ENCODE measurements at regions not wholly inside any gene's neighbourhood (a gene's known extent, or its start where the extent isn't known, plus 50 kb on each side); places are given as distances from the start of the nearest gene placed in this dataset.

- CTCF ChIA-PET (ENCODE audit: low intra/inter-chr PET ratio, low total read pairs), result no interaction called here
Observed at GRCh38 chr5:66322786-66323528, 178.9 kb downstream of the SREK1 start.

More at GRCh38 chr5:66322786-66323528, 178.9 kb downstream of the SREK1 start:
- no peak overlapping the region for H3K4me3 ChIP-seq (replicated peaks in 1 of 3; ENCODE audit: insufficient read depth in 1 of 3, low read depth in 2 of 3, low read length in 3 of 3)
- TF ChIP-seq ZNF430 (CRISPR knock-in tag; IDR thresholded peaks at IDR 0.05) (no peak), ZXDC (CRISPR knock-in tag; IDR thresholded peaks at IDR 0.05) (no peak), ZNF160 (CRISPR knock-in tag; IDR thresholded peaks at IDR 0.05) (no peak), KLF9 (CRISPR knock-in tag; IDR thresholded peaks at IDR 0.05; ENCODE audit: low read depth) (no peak), PATZ1 (CRISPR knock-in tag; IDR thresholded peaks at IDR 0.05) (no peak), DNMT1 (CRISPR knock-in tag; IDR thresholded peaks at IDR 0.05) (no peak), CEBPG (CRISPR knock-in tag; IDR thresholded peaks at IDR 0.05) (no peak), POLR2G (IDR thresholded peaks at IDR 0.05; ENCODE audit: low read depth, low read length) (no peak), THAP7 (CRISPR knock-in tag; IDR thresholded peaks at IDR 0.05) (no peak), ZNF281 (CRISPR knock-in tag; IDR thresholded peaks at IDR 0.05; ENCODE audit: borderline replicate concordance) (no peak), NFE2L2 (IDR thresholded peaks at IDR 0.05; ENCODE audit: low read length) (no peak), ZNF256 (CRISPR knock-in tag; conservative IDR thresholded peaks at IDR 0.05) (no peak), SNAPC2 (CRISPR knock-in tag; IDR thresholded peaks at IDR 0.05) (no peak), YEATS2 (CRISPR knock-in tag; IDR thresholded peaks at IDR 0.05; ENCODE audit: borderline replicate concordance) (no peak), KLF13 (CRISPR knock-in tag; IDR thresholded peaks at IDR 0.05) (no peak)
- TF ChIP-seq, protein P1, sequence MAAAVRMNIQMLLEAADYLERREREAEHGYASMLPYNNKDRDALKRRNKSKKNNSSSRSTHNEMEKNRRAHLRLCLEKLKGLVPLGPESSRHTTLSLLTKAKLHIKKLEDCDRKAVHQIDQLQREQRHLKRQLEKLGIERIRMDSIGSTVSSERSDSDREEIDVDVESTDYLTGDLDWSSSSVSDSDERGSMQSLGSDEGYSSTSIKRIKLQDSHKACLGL (CRISPR knock-in tag; IDR thresholded peaks at IDR 0.05), result no peak
- no peak overlapping the region for H3K27ac ChIP-seq (ENCODE audit: extremely low read length, insufficient read depth, low read length)
- in situ Hi-C loops (cut with HindIII; ENCODE audit: extremely low pct_ligation_motif_present, low pct_unique_long_range_greater_than_20kb) (no loop called here), intact Hi-C loops (cut with micrococcal nuclease; ENCODE audit: unreplicated experiment) (no loop called here)
- no TSS peak for BruUV-seq (replicated peaks)
- H3K36me3 ChIP-seq (replicated peaks in 1 of 2; ENCODE audit: control insufficient read depth in 1 of 2, insufficient read depth in 2 of 2, low read length in 2 of 2), result no peaks in the 10 kb centered on the region
- no peaks in the 10 kb centered on the region for H3K79me2 ChIP-seq (ENCODE audit: insufficient read depth, low read length)
- no peaks in the 10 kb centered on the region for H3K9me3 ChIP-seq (ENCODE audit: low read length)
- 9% methylated on average over 12 of the region's 12 CpGs for whole genome bisulfite sequencing (ENCODE audit: low lambda C conversion rate)
- no peak for ATAC-seq
- POLR2A ChIA-PET, result no interaction called here
- peaks cover 0 to 7% of the 10 kb centered on the region in 2 experiments; a peak in 2 of 5 replicates for H3K27me3 ChIP-seq (ENCODE audit: control insufficient read depth in 1 of 2, insufficient read depth in 2 of 2, low read length in 2 of 2)
- no peaks in the 10 kb centered on the region for H4K20me1 ChIP-seq (ENCODE audit: insufficient read depth, low read length)
- no peaks in the 10 kb centered on the region for H3K4me1 ChIP-seq (ENCODE audit: insufficient read depth, low read length)
- H2AFZ ChIP-seq (ENCODE audit: low read length), result no peak overlapping the region
- no peak for FAIRE-seq
- no peak for DNase-seq (ENCODE audit: low spot score)
- H3K4me2 ChIP-seq (ENCODE audit: low read depth, low read length), result no peak overlapping the region
- H3K9ac ChIP-seq (ENCODE audit: insufficient read depth, low read depth, low read length), result no peak overlapping the region
